HG02884 (cell line): ENCODE measurements at regions not wholly inside any gene's neighbourhood (a gene's known extent, or its start where the extent isn't known, plus 50 kb on each side); places are given as distances from the start of the nearest gene placed in this dataset.
"Not testable (repeated sequence)": the region's sequence is repeated elsewhere in the genome, so short reads cannot be mapped to it uniquely, and the experiment has no call there.

ENCODE experiments used
- ATAC-seq: cut with Tn5 transposase; IDR thresholded peaks from one replicate; pipeline ENCODE4 v1.9.1; 2021; ENCODE audit warnings: mild to moderate bottlenecking, moderate library complexity; ENCODE audit not compliant: unreplicated experiment

DNA sequence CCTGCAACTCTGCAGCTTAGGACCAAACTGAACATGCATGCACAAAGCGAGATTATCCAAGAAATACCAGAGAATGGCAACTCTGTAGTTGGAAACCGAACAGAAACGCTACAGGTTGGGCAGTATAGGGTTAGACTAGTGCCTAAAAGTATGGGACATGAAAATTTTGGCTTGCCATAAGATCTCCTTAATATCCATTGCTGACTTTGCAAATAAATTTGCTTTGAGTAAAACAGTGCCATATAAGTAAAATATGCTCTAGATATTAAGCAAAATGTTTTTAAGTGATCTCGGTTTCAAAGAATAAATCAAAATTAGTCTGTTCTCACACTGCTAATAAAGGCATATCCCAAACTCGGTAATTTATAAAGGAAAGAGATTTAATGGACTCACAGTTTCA is 456.0 kb downstream of the PRDM9 start:
- no peak for ATAC-seq

DNA sequence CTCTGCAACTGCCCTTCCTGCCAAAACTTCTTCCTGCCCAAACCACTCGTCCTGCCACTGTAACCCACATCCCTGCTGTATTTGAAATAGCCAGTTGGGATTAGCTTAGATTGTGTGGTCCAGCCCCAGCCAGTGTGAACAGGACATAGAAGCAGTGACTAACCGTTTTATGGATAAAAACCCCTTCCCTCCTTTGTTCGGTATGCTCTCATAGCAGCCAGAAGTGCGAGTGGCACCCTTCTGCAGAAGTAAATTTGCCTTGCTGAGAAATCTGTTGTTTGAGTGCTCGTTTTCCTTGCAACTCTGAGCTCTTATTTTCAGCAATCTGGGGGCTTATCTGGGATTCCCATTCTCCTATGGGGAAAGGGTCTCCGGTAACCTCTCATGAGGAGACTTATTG is 470.0 kb downstream of the PRDM9 start:
- no peak for ATAC-seq

GRCh38 chr5:23977997-23978396 is 470.6 kb downstream of the PRDM9 start:
- no peak for ATAC-seq

- no peak for ATAC-seq
Observed at GRCh38 chr5:23991406-23991805, 484.0 kb downstream of the PRDM9 start.

GRCh38 chr5:23994581-23995370 is 487.4 kb downstream of the PRDM9 start:
- no peak for ATAC-seq

- no peak for ATAC-seq
Observed at GRCh38 chr5:23996525-23996924, 489.1 kb downstream of the PRDM9 start.

DNA sequence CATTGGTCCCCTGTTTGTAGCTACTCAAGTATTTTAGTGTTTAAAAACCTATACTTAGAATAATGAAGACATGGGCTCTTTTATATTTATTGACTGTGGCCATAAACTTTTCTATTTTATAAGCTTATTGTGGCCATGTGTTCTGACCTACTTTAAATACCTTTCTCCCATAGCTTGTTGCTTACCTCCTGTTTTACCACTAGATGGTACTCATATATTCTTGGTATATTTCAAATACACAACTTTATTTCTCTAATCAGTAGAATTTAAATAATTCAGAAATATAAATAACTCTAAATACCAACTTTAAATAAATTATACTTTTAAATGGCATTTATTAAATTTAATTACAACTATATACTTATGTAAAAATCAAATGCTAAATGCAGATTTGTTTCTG is 498.0 kb downstream of the PRDM9 start:
- ATAC-seq, result no peak

- ATAC-seq, result not testable (repeated sequence)
Observed at GRCh38 chr5:24017710-24018109, 510.3 kb downstream of the PRDM9 start.

- ATAC-seq, result no peak
Observed at GRCh38 chr5:24026288-24026687, 518.9 kb downstream of the PRDM9 start.

DNA sequence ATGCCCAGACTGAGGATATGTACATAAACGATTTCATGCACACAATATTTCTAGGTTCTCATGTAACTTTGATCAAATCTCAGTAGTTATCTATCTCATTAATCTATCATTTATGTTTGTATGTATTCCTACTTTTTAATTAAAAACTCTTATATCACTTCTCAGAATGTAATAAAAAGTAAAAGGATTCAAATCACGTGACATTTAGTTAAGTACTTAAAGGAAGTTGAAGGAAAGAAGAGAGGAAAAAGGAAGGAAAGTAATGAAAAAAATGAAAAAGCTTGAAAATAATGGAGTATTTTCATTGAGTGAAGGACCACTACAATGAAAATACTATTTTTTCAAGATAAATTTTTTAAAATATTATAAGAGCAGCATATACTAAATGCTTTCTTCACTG is 535.3 kb downstream of the PRDM9 start:
- ATAC-seq, result no peak

- no peak for ATAC-seq
Observed at GRCh38 chr5:24045046-24045445, 537.6 kb downstream of the PRDM9 start.

DNA sequence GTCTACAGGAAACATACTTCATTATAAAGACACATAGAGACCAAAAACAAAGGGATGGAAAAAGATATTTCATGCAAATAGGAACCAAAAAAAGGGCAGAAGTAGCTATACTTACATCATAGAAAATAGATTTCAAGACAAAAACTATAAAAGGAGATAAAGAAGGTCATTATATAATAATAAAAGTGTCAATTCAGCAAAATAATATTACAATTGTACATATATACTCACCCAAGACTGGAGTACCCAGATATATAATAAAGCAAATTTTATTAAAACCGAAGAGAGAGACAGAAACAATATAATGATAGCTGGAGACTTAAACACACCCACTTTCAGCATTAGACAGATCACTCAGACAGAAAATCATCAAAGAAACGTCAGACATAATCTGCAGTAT is 546.3 kb downstream of the PRDM9 start:
- no peak for ATAC-seq

- no peak for ATAC-seq
Observed at GRCh38 chr5:24059006-24059405, 551.6 kb downstream of the PRDM9 start.

GRCh38 chr5:24059716-24060115 is 552.3 kb downstream of the PRDM9 start:
- no peak for ATAC-seq

- ATAC-seq, result no peak
Observed at GRCh38 chr5:24065779-24066178, 558.4 kb downstream of the PRDM9 start.

DNA sequence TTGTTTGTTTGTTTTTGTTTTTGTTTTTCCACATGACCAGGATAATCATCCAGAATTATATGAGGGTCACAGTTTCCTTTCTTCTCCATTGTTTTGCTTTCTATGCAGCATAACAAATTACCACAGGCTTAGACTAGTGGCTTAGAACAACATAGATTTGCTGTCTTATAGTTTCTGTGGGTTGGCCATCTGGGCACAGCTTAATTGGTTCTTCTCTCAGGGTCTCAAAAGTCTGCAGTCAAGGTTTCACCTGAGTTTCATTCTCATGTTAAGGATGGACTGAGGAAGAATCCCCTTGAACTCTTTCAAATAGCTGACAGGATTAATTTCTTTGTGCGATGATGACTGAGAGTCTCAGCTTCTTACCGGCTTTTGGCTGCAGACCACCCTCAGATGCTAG is 559.8 kb downstream of the PRDM9 start:
- ATAC-seq, result no peak

- no peak for ATAC-seq
Observed at GRCh38 chr5:24068524-24068923, 561.1 kb downstream of the PRDM9 start.

DNA sequence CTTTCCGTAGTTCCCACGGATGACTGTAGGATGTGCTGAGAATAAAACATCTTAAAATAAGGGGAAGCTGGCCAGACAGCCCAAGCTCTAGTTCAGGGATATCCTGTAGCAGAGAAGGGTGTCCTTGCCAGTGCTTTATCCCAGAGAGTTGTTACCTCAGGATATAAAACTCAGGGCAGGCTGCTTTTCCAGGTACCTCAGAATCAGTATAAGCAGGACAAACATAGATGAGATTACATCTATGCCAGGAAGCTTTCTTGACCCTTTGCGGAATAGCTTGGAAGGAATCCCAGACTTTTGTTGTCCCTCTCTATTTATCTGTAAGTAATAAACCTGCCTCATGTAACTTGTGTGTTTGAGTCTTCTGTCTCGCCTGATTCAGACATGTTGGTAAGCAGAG is 565.7 kb downstream of the PRDM9 start:
- ATAC-seq, result no peak

GRCh38 chr5:24080046-24080445 is 564.7 kb downstream of the CDH10 start:
- ATAC-seq, result no peak

DNA sequence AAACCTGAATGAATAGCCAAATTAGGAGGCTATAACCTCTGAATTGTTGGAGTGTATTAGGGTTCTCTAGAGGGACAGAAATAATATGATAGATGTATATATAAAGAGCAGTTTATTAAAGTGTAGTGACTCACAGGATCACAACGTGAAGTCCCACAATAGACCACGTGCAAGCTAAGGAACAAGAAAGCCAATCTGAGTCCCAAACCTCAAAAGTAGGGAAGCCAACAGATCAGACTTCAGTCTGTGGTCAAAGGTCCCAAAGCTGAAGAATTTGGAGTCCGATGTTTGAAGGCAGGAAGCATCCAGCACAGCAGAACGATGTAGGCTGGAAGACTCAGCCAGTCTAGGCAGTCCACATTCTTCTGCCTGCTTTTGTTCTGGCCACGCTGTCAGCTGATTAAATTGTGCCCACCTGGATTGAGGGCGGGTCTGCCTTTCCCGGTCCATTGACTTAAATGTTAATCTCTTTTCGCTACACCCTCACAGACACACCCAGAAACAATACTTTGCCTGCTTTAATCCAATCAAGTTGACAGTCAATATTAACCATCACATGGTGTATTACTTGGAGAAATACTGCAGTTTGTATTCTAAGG is 550.6 kb downstream of the CDH10 start:
- ATAC-seq, result no peak

- ATAC-seq, result no peak
Observed at GRCh38 chr5:24102010-24102409, 542.8 kb downstream of the CDH10 start.

GRCh38 chr5:24103451-24104023 is 541.2 kb downstream of the CDH10 start:
- no peak for ATAC-seq
